AG04450 (cell line): ENCODE measurements at regions not wholly inside any gene's neighbourhood (a gene's known extent, or its start where the extent isn't known, plus 50 kb on each side); places are given as distances from the start of the nearest gene placed in this dataset.

Experiments used
- CTCF ChIA-PET: fragments of 300-600, 350-600 bp; formaldehyde crosslinking; extraction: SDS; loops from one replicate; lab custom pipeline; 2022; ENCODE audit warnings: antibody characterized with exemption, inconsistent platforms; lab: Charles Lee
- POLR2A ChIA-PET: fragments of 350-600 bp; formaldehyde crosslinking; extraction: SDS; loops from one replicate; lab custom pipeline; 2021; ENCODE audit warnings: antibody characterized with exemption, inconsistent platforms; lab: Yijun Ruan, JAX
- DNase-seq: peaks from one replicate; pipeline ENCODE4 v3.0.0-alpha.2; 2011; ENCODE audit warnings: low read depth, low spot score
- H3K27ac ChIP-seq: one replicate; pipeline ENCODE4 v1.5.1; 2012; ENCODE audit warnings: low read depth, low read length, control low read depth
- H3K27me3 ChIP-seq: one replicate; pipeline ENCODE4 v1.6.0; 2012; ENCODE audit warnings: low read length; ENCODE audit not compliant: control insufficient read depth, insufficient read depth
- H3K4me3 ChIP-seq: 2 replicates; pipeline ENCODE4 v1.5.1; 2011; ENCODE audit warnings: mild to moderate bottlenecking, low read depth, low read length, control low read depth
- H3K9me3 ChIP-seq: 2 replicates; pipeline ENCODE4 v1.5.1; 2012; ENCODE audit warnings: low read length; ENCODE audit not compliant: control insufficient read depth, insufficient read depth
- CTCF ChIP-seq: IDR thresholded peaks from 2 replicates; pipeline ENCODE4 v1.5.1; 2011; ENCODE audit warnings: low read depth, low read length, control low read depth, inconsistent platforms

- DNase-seq, result no peak
- CTCF ChIA-PET, result no interaction called here
- Histone ChIP-seq H3K27me3 (no peaks in the 10 kb centered on the region), H3K9me3 (no peaks in the 10 kb centered on the region), H3K4me3 (no peak overlapping the region), H3K27ac (no peak overlapping the region)
- TF ChIP-seq CTCF, result no peak
- POLR2A ChIA-PET, result no interaction called here
Observed at GRCh38 chr21:16134134-16134533, 404.4 kb downstream of the USP25 start.

- H3K9me3 ChIP-seq, result no peaks in the 10 kb centered on the region
- TF ChIP-seq CTCF, result no peak
- no peak for DNase-seq
Observed at GRCh38 chr21:16137106-16137505, 407.3 kb downstream of the USP25 start.

DNA sequence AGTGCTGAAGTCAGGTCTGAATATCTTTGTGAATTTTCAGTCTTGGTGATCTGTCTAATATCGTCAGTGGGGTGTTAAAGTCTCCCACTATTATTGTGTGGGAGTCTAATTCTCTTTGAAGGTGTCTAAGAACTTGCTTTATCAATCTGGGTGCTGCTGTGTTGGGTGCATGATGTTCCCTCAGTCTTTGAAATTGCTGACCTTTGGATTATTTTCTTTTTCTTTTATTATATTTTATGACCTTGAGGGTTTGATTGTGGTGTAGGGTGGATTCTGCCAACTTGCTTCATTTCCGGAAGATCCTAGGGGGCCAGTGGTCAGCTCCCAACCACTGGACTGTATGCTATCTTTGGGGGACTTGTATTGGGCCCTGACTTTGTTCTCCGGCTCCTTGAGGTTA is 415.3 kb downstream of the USP25 start:
- Histone ChIP-seq H3K27me3 (peaks cover 2% of the 10 kb centered on the region), H3K4me3 (no peak overlapping the region), H3K9me3 (no peaks in the 10 kb centered on the region), H3K27ac (no peak overlapping the region)
- ChIA-PET POLR2A (no interaction called here), CTCF (no interaction called here)
- no peak for TF ChIP-seq CTCF
- DNase-seq, result no peak

More at GRCh38 chr21:16137106-16137505, 407.3 kb downstream of the USP25 start:
- ChIA-PET CTCF (no interaction called here), POLR2A (no interaction called here)
- Histone ChIP-seq H3K27ac (no peak overlapping the region), H3K27me3 (no peaks in the 10 kb centered on the region), H3K4me3 (no peak overlapping the region)

GRCh38 chr21:16145479-16145878 is 415.7 kb downstream of the USP25 start:
- Histone ChIP-seq H3K27me3 (peaks cover 2% of the 10 kb centered on the region), H3K4me3 (no peak overlapping the region), H3K27ac (no peak overlapping the region), H3K9me3 (no peaks in the 10 kb centered on the region)
- no peak for DNase-seq
- ChIA-PET CTCF (no interaction called here), POLR2A (no interaction called here)
- TF ChIP-seq CTCF, result no peak

- ChIA-PET CTCF (no interaction called here), POLR2A (no interaction called here)
- Histone ChIP-seq H3K27ac (no peak overlapping the region), H3K27me3 (no peaks in the 10 kb centered on the region), H3K9me3 (no peaks in the 10 kb centered on the region), H3K4me3 (no peak overlapping the region)
- no peak for DNase-seq
- no peak for TF ChIP-seq CTCF
Observed at GRCh38 chr21:16154321-16154720, 424.5 kb downstream of the USP25 start.
